GM12891 (cell line): ENCODE measurements at regions not wholly inside any gene's neighbourhood (a gene's known extent, or its start where the extent isn't known, plus 50 kb on each side); places are given as distances from the start of the nearest gene placed in this dataset.

Source experiments
- POLR2A ChIP-seq: IDR thresholded peaks from 2 replicates; pipeline ENCODE4 v1.6.1; 2011; ENCODE audit warnings: low read depth, low read length, control low read depth
- POLR2AphosphoS5 ChIP-seq: IDR thresholded peaks from 2 replicates; pipeline ENCODE4 v1.6.1; 2011; ENCODE audit warnings: low read depth, low read length, control low read depth

GRCh38 chr11:129268371-129268770 is 76.2 kb upstream of the ARHGAP32 start:
- TF ChIP-seq POLR2AphosphoS5 (no peak), POLR2A (no peak)
